NCI-H82 (cell line): ENCODE measurements at regions not wholly inside any gene's neighbourhood (a gene's known extent, or its start where the extent isn't known, plus 50 kb on each side); places are given as distances from the start of the nearest gene placed in this dataset.
"Not testable (repeated sequence)": the region's sequence is repeated elsewhere in the genome, so short reads cannot be mapped to it uniquely, and the experiment has no call there.

Experiments used
- DNase-seq: peaks from one replicate; lab custom pipeline; 2025; lab: John Stamatoyannopoulos, UW

DNA sequence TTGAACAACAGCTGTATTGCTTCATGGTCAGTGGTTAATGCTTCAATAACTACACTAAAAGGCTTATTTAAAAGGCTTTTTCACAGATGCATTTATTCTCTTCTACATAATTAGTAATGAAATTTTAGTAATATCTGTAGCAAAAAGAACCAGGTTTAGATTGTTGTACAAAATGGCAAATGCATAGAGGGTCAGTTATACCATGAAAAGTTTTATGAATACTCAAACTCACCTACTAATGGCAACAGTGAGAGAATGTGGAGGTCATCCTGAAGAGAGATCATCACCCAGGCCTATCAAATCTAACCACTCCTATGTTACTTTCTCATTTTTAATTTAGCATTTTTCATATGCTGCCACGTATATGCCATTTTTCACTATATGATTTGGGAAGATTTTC, 444.3 kb upstream of the CDH9 start:
- DNase-seq, result no peak

- no peak for DNase-seq
These were observed 441.5 kb upstream of the CDH9 start for GRCh38 chr5:27479859-27480258.

DNA sequence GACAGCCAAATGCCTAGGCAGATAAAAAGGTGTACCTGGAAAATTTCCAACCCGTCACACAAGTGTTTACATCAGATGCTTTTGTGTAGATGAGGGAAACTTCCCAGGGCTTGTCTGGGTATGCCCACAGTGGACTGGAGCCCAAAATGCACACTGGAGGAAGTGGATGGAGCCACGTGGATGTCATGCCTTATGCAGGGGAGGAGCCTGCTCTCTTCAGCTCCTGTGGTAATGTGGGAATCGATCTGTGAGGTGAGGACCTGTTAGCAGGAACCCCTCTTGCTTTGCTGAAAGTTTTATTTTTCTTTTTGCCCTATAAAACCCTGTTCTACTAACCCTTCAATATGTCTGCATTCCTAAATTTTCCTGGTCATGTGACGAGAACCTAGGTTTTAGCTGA, 439.2 kb upstream of the CDH9 start:
- no peak for DNase-seq

GRCh38 chr5:27476356-27476988, 438.1 kb upstream of the CDH9 start:
- DNase-seq, result no peak

GRCh38 chr5:27475063-27475462, 436.7 kb upstream of the CDH9 start:
- DNase-seq, result peak; percentile 0

GRCh38 chr5:27474395-27474794, 436.0 kb upstream of the CDH9 start:
- no peak for DNase-seq

GRCh38 chr5:27474047-27474309, 435.6 kb upstream of the CDH9 start:
- no peak for DNase-seq

GRCh38 chr5:27473307-27474046, 435.1 kb upstream of the CDH9 start:
- peak; percentile 73 for DNase-seq

DNA sequence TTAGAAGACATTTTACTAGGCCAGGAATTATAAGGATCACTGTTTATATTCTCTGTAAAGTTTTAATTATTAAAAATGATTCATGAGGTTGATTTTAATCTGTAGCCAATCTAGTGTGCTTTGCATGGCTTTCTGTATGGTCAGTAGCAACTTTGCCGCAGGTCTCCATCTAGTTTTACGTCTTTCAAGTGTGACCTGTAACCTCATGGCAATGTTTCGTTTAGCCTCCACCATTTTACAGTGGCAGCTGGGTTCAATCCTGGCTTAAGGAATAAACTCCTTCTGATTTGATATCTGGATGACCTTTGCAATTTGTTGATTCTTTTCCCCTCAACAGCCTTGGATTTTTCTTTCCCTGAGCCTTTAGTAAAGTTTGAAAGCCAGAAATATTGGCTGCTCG, 434.5 kb upstream of the CDH9 start:
- DNase-seq, result peak; percentile 8

DNA sequence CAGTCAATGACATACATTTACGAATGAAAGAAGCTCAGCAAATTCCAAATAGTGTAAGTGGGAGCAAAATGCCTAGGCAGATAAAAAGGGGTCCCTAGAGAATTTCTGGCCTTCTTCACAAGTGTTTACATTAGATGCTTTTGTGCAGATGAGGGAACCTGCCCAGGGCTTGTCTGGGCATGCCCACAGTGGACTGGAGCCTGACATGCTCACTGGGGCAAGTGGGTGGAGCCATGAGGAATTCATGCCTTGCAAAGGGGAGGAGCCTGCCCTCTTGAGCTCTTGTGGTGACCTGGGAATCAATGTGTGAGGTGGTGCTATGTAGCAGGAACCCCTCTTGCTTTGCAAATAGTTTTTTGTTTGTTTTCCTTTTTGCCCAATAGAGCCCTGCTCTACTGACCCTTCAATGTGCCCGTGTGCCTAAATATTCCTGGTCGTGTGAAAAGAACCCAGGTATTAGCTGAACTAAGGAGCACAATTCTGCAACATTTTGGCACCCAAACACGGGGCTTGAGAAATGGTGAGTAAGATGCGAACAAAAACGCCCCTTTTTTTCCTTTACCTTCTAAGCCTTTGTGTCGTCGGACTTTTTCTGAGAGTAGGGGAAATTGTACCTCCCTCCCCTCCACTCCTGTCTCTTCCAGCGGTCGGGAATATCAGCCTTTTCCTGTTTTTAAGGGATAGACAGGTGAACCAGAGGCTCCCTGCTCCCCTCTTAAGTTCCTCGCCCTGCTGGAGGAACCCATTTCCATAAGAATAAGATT, 433.8 kb upstream of the CDH9 start:
- peak; percentile 2 for DNase-seq

DNA sequence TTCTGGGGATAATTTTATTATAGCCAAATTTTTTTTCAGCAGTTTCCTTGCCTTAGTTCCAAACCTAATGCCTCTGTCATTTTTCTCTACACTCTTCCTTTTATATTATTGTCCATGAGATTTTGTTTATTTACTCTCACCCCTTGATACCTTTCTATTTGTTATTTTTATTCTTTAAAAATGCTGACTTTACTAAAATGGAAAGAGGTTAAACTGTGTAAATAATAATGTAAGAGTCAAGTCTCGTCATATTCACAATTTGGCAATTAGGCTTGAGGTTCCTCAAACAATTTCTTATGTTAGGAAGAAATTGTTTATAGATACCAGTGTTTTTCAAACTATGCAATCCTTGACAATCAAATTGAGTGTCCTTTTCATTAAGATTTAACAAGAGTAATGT, 428.6 kb upstream of the CDH9 start:
- DNase-seq, result no peak

DNA sequence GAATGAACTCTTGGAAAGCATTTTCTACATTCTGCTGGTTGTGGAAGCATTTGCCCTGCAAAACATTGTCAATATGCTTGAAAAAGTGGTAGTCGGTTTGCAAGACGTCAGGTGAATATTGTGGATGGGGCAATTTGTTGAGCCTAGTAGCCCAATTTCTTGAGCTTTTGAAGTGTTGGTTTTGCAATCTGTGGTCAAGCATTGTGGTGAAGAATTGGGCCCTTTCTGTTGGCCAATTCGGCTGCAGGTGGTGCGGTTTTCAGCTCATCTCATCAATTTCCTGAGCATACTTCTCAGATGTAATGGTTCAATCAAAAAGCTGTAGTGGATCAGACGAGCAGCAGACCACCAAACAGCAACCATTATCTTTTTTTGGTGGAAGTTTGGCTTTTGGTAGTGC, 426.8 kb upstream of the CDH9 start:
- no peak for DNase-seq

- DNase-seq, result no peak
These were observed 425.2 kb upstream of the CDH9 start for GRCh38 chr5:27463446-27464149.

GRCh38 chr5:27462936-27463335, 424.6 kb upstream of the CDH9 start:
- DNase-seq, result no peak

DNA sequence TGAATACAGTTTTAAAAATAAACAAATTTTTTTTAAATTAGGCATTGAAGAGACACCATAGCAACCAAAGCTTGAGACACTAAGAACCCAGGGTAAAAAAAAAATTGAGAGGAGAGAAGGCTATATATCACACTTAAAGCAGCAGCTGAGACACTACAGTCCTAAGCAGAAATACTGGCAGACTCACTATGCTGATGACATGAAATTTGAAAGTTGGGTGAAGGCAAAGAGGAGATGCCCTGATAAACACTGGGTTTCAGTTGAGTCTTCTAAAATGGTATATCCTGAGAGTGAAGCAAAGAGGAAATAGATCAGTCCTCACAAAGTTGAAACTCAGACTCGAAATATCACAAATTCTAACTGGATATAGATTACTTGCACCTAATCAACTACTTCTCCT, 419.9 kb upstream of the CDH9 start:
- no peak for DNase-seq

- DNase-seq, result no peak
These were observed 413.0 kb upstream of the CDH9 start for GRCh38 chr5:27451377-27451776.

DNA sequence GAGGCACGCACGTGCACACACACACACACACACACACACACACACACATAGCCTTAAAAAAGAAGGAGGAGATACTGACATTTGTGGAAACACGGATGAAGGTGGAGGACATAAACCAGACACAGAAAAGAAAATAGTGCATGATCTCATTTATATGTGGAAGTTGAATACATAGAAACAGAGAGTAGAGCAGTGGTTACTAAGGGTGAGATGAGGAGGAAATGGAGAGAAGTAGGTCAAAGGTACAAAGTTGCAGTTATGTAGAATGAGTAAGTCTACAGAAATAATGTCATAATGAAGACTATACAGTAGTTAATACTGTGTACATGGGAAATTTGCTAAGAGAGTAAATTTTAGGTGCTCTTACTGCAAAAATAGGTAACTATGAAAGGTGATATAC, 412.2 kb upstream of the CDH9 start:
- DNase-seq, result no peak

GRCh38 chr5:27439383-27439782, 401.0 kb upstream of the CDH9 start:
- DNase-seq, result not testable (repeated sequence)

DNA sequence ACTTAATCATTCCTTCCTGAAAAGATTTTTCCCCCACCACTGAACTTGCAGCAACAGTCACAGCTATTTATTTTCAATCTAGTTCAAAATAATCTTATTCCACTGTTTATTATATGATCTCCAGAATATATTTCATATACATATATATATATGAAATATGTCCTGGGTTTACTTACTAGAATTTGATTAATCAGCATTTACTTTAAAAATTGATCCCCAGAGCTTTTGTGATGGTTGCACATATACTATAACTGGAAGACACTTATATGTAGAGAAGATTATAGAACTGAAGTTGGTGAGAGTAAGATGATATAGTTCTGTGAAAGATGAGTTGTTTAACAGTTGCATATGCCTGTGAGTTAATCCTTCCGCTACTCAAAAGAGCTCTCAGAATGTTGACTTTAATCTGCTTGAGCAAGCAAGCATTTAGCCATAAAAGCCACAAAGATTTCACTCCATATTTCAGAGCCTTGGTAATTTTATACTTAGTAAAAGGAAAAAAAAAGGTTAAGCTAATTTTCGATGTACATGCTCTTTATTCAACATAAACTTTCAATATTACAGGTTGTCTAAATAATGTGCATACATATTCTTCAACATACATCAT, 399.3 kb upstream of the CDH9 start:
- DNase-seq, result no peak

DNA sequence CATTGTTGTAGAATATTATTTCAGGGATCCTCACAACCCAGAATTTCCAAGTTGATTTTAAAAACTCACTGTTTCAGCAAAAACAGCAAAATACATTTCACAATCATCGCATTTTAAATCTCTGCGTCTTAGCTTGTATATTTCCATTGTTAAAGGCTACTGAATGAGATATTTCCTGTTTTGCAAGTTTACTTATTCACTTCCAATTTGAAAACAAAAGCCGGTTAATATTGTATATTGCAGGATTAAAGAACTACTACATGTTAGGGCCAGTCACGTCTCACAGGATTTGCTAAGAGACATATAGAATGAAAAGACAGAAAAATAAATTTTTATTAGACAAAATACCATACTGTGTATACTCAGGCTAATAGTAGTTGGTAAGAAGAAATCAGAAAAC, 395.9 kb upstream of the CDH9 start:
- DNase-seq, result no peak

GRCh38 chr5:27414099-27414498, 375.7 kb upstream of the CDH9 start:
- DNase-seq, result no peak

GRCh38 chr5:27412384-27412783, 374.0 kb upstream of the CDH9 start:
- DNase-seq, result no peak
